K562 (cell line): ENCODE measurements at regions not wholly inside any gene's neighbourhood (a gene's known extent, or its start where the extent isn't known, plus 50 kb on each side); places are given as distances from the start of the nearest gene placed in this dataset.
A peak's percentile ranks its signal among the peaks of the same experiment; 100 is the strongest.

Experiments used
- ATAC-seq: fragments of 200-7000 bp; cut with Tn5 transposase; 3 replicates; pipeline ENCODE4 v1.9.1; 2020; ENCODE audit warnings: moderate library complexity
- BruUV-seq: library from RNA; stranded (reverse); fragments of 400-500 nt; replicated peaks from 2 replicates; lab custom pipeline; 2021; lab: Mats Ljungman, UMichigan
- CTCF ChIA-PET: fragments of 300-600 bp; formaldehyde crosslinking; extraction: SDS; loops from one replicate; lab custom pipeline; 2021; ENCODE audit warnings: low intra/inter-chr PET ratio; lab: Yijun Ruan, JAX
- POLR2A ChIA-PET: fragments of 300-600, 350-650 bp; sonication (Branson Sonifier 250); formaldehyde crosslinking; extraction: SDS; loops from one replicate; lab custom pipeline; 2021; ENCODE audit warnings: antibody characterized with exemption, inconsistent platforms; lab: Yijun Ruan, JAX
- DNase-seq, 4 experiments: peaks; one replicate each; pipeline versions ENCODE4 v3.0.0 to v3.0.0-alpha.2; 2011 to 2018; ENCODE audit warnings: low spot score in 3 of 4, mixed read lengths in 3 of 4; ENCODE audit errors: extremely low read depth in 1 of 4
- FAIRE-seq: peaks from 2 replicates; lab custom pipeline; 2011; peaks lifted over from hg19 to GRCh38; lab: Jason Lieb, UNC
- H2AFZ ChIP-seq: 2 replicates; pipeline ENCODE4 v1.6.0; 2011; ENCODE audit warnings: low read depth, low read length, control low read depth, inconsistent platforms
- H3K27ac ChIP-seq: fragments of 200-600 bp; 3 replicates; pipeline ENCODE4 v1.8.0; 2011; ENCODE audit warnings: low read depth, mild to moderate bottlenecking, control low read depth, inconsistent platforms, low read length, moderate library complexity, mixed read lengths; ENCODE audit errors: extremely low read depth
- H3K27me3 ChIP-seq, 2 experiments: fragments of 300-600 bp in 1 of 2; 2 replicates in 1 of 2; 3 replicates in 1 of 2; pipeline versions ENCODE4 v1.6.0 to v1.8.0; 2011; ENCODE audit warnings: inconsistent platforms in 2 of 2, low read length in 2 of 2, mild to moderate bottlenecking in 1 of 2, mixed read lengths in 1 of 2, moderate library complexity in 1 of 2; ENCODE audit not compliant: control insufficient read depth in 2 of 2, insufficient read depth in 2 of 2
- H3K36me3 ChIP-seq: fragments of 300-600 bp; 3 replicates; pipeline ENCODE4 v1.8.0; 2011; ENCODE audit warnings: mild to moderate bottlenecking, low read length, inconsistent platforms; ENCODE audit not compliant: control insufficient read depth, insufficient read depth
- H3K4me1 ChIP-seq, 2 experiments: fragments of 200-600 bp in 1 of 2; replicated peaks in 1 of 2; 2 replicates in 1 of 2; 3 replicates in 1 of 2; pipeline versions ENCODE4 v1.5.1 to v1.8.0; 2011; ENCODE audit warnings: inconsistent platforms in 2 of 2, low read length in 2 of 2, mild to moderate bottlenecking in 1 of 2, mixed read lengths in 1 of 2, moderate library complexity in 1 of 2; ENCODE audit not compliant: control insufficient read depth in 2 of 2, insufficient read depth in 2 of 2
- H3K4me2 ChIP-seq: 2 replicates; pipeline ENCODE4 v1.6.1; 2011; ENCODE audit warnings: low read length, control low read depth, inconsistent platforms, mixed read lengths; ENCODE audit not compliant: insufficient read depth
- H3K4me3 ChIP-seq: fragments of 200-600 bp; sonication (generic), shearing (Covaris generic); 2 replicates; pipeline ENCODE4 v1.5.1; 2016; ENCODE audit warnings: control low read depth, inconsistent platforms
- H3K79me2 ChIP-seq: fragments of 200-600 bp; 3 replicates; pipeline ENCODE4 v1.8.0; 2011; ENCODE audit warnings: low read length, inconsistent platforms; ENCODE audit not compliant: control insufficient read depth, insufficient read depth
- H3K9ac ChIP-seq, 2 experiments: 2 replicates each; pipeline versions ENCODE4 v1.6.0 to v1.6.1; 2011; ENCODE audit warnings: low read depth in 2 of 2, low read length in 2 of 2, control low read depth in 1 of 2, inconsistent platforms in 1 of 2, mild to moderate bottlenecking in 1 of 2, mixed read lengths in 1 of 2; ENCODE audit not compliant: insufficient read depth in 1 of 2
- H3K9me1 ChIP-seq: one replicate; pipeline ENCODE4 v1.6.0; 2011; ENCODE audit warnings: inconsistent platforms, mild to moderate bottlenecking, low read length, moderate library complexity; ENCODE audit not compliant: control insufficient read depth, insufficient read depth
- H3K9me3 ChIP-seq: replicated peaks from 2 replicates; pipeline ENCODE4 v1.5.1; 2011; ENCODE audit warnings: low read depth, low read length, inconsistent platforms; ENCODE audit not compliant: control insufficient read depth, insufficient read depth
- H4K20me1 ChIP-seq: replicated peaks from 2 replicates; pipeline ENCODE4 v1.6.1; 2011; ENCODE audit warnings: low read length, inconsistent platforms, mixed read lengths; ENCODE audit not compliant: control insufficient read depth, insufficient read depth
- E2F3 ChIP-seq: fragments of 250-450 bp; sonication (Bioruptor Pico); IDR thresholded peaks from 2 replicates; pipeline ENCODE4 v1.4.0; 2020; ENCODE audit warnings: mild to moderate bottlenecking
- KDM1A ChIP-seq, 2 experiments: fragments of 450-650 bp; IDR thresholded peaks; 2 replicates each; pipeline ENCODE4 v1.6.1; 2016; ENCODE audit warnings: mild to moderate bottlenecking in 2 of 2
- KLF10 ChIP-seq: fragments of 250-450 bp; sonication (Bioruptor Pico); IDR thresholded peaks from 2 replicates; pipeline ENCODE4 v1.6.1; 2021; ENCODE audit warnings: matching md5 sums
- SP1 ChIP-seq: sonication (generic); formaldehyde crosslinking; IDR thresholded peaks from 2 replicates; pipeline ENCODE4 v1.8.1; 2022; ENCODE audit warnings: mild to moderate bottlenecking, missing genetic modification reagents
- TAF9B ChIP-seq: fragments of 450-650 bp; IDR thresholded peaks from 2 replicates; pipeline ENCODE4 v1.6.1; 2018; ENCODE audit warnings: mild to moderate bottlenecking; ENCODE audit not compliant: partially characterized antibody
- WHSC1 ChIP-seq: IDR thresholded peaks from one replicate; pipeline ENCODE4 v1.6.1; 2012; ENCODE audit warnings: low read length, control low read depth, inconsistent platforms
- ZBTB8A ChIP-seq: fragments of 450-650 bp; IDR thresholded peaks from 2 replicates; pipeline ENCODE4 v1.6.1; 2018; ENCODE audit warnings: mild to moderate bottlenecking, moderate library complexity; ENCODE audit not compliant: partially characterized antibody
- ZC3H11A ChIP-seq: IDR thresholded peaks from 2 replicates; pipeline ENCODE4 v1.6.1; 2012; ENCODE audit warnings: low read depth, low read length, improper control_type of control experiment
- ZNF12 ChIP-seq: sonication (generic); formaldehyde crosslinking; IDR thresholded peaks from 2 replicates; pipeline ENCODE4 v1.4.0; 2020; ENCODE audit warnings: mild to moderate bottlenecking, missing genetic modification reagents
- ZNF23 ChIP-seq: fragments of 250-450 bp; sonication (Bioruptor Pico); IDR thresholded peaks from 2 replicates; pipeline ENCODE4 v1.4.0; 2020; ENCODE audit warnings: mild to moderate bottlenecking
- ZNF324 ChIP-seq: fragments of 250-450 bp; sonication (Bioruptor Pico); IDR thresholded peaks from 2 replicates; pipeline ENCODE4 v1.4.0; 2020; ENCODE audit warnings: mild to moderate bottlenecking
- in situ Hi-C: fragments of 300-500 bp; cut with MboI; formaldehyde crosslinking; loops from 4 replicates; pipeline ENCODE4 v1.15.0; 2018; ENCODE audit warnings: inconsistent platforms, mixed read lengths
- intact Hi-C: fragments of 100-400 bp; cut with micrococcal nuclease; formaldehyde crosslinking; loops from 2 replicates; pipeline ENCODE4 v1.14.2; 2022
- TF ChIP-seq, protein P1 (sequence below): fragments of 250-450 bp; sonication (Bioruptor Pico); IDR thresholded peaks from 2 replicates; pipeline ENCODE4 v1.4.0; 2020
- TF ChIP-seq, protein P2 (sequence below): fragments of 250-450 bp; sonication (Bioruptor Pico); IDR thresholded peaks from 2 replicates; pipeline ENCODE4 v1.4.0; 2020
- TF ChIP-seq, protein P3 (sequence below): fragments of 450-650 bp; formaldehyde crosslinking; IDR thresholded peaks from 2 replicates; pipeline ENCODE4 v1.4.0; 2022; ENCODE audit warnings: mild to moderate bottlenecking, moderate library complexity
- TF ChIP-seq, protein P4 (sequence below): fragments of 250-450 bp; sonication (Bioruptor Pico); IDR thresholded peaks from 2 replicates; pipeline ENCODE4 v1.4.0; 2020; ENCODE audit warnings: borderline replicate concordance

DNA sequence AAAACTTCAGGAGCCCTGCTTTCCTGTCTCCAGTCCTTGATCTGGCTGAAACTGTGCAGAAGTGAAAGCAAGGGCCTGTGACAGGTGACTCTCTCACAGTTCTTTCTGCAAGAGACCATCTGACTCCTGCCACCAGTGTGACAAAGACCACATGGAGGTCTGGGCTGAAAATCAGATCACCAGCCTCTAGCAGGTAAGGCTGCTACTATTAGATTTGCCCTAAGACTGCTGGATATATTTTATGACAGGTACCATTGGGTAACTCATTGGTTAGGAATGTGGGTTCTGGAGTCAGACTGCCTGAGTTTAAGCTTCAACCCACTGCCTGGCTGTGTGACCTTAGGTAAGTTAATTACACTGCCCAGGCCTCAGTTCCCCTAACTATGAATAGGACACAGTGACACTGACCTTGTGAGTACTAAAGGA lies 163.3 kb upstream of the SLC7A11 start:
- POLR2A ChIA-PET = no interaction called here
- no TSS peak for BruUV-seq
- no peak overlapping the region for H3K9ac ChIP-seq
- H3K27me3 ChIP-seq = no peaks in the 10 kb centered on the region
- in situ Hi-C loops = no loop called here
- no peaks in the 10 kb centered on the region for H3K9me3 ChIP-seq
- no peaks in the 10 kb centered on the region for H3K9me1 ChIP-seq
- CTCF ChIA-PET = no interaction called here
- DNase-seq (no peak), ATAC-seq (no peak), FAIRE-seq (no peak)
- H3K4me3 ChIP-seq = no peak overlapping the region
- no peaks in the 10 kb centered on the region for H4K20me1 ChIP-seq
- H3K4me1 ChIP-seq = 0 out of 5 replicates have a peak, but pooled peaks cover 0 to 13% of the 10 kb centered on the region in 2 experiments
- no peak overlapping the region for H3K4me2 ChIP-seq
- no peaks in the 10 kb centered on the region for H3K36me3 ChIP-seq
- intact Hi-C loops = no loop called here
- H3K27ac ChIP-seq = no peak overlapping the region
- H3K79me2 ChIP-seq = no peaks in the 10 kb centered on the region
- H2AFZ ChIP-seq = peak overlapping the region; percentile 22
- TF ChIP-seq TAF9B (no peak), E2F3 (CRISPR knock-in tag) (no peak), SP1 (CRISPR knock-in tag) (no peak), ZNF324 (CRISPR knock-in tag) (no peak), KDM1A (IDR thresholded peaks at IDR 0.05) (no peak), ZBTB8A (no peak), ZC3H11A (no peak), WHSC1 (no peak), ZNF12 (no peak), KLF10 (CRISPR knock-in tag) (no peak), ZNF23 (no peak)
- TF ChIP-seq, protein P1, sequence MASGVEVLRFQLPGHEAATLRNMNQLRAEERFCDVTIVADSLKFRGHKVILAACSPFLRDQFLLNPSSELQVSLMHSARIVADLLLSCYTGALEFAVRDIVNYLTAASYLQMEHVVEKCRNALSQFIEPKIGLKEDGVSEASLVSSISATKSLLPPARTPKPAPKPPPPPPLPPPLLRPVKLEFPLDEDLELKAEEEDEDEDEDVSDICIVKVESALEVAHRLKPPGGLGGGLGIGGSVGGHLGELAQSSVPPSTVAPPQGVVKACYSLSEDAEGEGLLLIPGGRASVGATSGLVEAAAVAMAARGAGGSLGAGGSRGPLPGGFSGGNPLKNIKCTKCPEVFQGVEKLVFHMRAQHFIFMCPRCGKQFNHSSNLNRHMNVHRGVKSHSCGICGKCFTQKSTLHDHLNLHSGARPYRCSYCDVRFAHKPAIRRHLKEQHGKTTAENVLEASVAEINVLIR = no peak
- TF ChIP-seq, protein P2, sequence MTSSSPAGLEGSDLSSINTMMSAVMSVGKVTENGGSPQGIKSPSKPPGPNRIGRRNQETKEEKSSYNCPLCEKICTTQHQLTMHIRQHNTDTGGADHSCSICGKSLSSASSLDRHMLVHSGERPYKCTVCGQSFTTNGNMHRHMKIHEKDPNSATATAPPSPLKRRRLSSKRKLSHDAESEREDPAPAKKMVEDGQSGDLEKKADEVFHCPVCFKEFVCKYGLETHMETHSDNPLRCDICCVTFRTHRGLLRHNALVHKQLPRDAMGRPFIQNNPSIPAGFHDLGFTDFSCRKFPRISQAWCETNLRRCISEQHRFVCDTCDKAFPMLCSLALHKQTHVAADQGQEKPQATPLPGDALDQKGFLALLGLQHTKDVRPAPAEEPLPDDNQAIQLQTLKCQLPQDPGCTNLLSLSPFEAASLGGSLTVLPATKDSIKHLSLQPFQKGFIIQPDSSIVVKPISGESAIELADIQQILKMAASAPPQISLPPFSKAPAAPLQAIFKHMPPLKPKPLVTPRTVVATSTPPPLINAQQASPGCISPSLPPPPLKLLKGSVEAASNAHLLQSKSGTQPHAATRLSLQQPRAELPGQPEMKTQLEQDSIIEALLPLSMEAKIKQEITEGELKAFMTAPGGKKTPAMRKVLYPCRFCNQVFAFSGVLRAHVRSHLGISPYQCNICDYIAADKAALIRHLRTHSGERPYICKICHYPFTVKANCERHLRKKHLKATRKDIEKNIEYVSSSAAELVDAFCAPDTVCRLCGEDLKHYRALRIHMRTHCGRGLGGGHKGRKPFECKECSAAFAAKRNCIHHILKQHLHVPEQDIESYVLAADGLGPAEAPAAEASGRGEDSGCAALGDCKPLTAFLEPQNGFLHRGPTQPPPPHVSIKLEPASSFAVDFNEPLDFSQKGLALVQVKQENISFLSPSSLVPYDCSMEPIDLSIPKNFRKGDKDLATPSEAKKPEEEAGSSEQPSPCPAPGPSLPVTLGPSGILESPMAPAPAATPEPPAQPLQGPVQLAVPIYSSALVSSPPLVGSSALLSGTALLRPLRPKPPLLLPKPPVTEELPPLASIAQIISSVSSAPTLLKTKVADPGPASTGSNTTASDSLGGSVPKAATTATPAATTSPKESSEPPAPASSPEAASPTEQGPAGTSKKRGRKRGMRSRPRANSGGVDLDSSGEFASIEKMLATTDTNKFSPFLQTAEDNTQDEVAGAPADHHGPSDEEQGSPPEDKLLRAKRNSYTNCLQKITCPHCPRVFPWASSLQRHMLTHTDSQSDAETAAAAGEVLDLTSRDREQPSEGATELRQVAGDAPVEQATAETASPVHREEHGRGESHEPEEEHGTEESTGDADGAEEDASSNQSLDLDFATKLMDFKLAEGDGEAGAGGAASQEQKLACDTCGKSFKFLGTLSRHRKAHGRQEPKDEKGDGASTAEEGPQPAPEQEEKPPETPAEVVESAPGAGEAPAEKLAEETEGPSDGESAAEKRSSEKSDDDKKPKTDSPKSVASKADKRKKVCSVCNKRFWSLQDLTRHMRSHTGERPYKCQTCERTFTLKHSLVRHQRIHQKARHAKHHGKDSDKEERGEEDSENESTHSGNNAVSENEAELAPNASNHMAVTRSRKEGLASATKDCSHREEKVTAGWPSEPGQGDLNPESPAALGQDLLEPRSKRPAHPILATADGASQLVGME (CRISPR knock-in tag) = no peak
- TF ChIP-seq, protein P3, sequence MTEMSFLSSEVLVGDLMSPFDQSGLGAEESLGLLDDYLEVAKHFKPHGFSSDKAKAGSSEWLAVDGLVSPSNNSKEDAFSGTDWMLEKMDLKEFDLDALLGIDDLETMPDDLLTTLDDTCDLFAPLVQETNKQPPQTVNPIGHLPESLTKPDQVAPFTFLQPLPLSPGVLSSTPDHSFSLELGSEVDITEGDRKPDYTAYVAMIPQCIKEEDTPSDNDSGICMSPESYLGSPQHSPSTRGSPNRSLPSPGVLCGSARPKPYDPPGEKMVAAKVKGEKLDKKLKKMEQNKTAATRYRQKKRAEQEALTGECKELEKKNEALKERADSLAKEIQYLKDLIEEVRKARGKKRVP = no peak
- TF ChIP-seq, protein P4, sequence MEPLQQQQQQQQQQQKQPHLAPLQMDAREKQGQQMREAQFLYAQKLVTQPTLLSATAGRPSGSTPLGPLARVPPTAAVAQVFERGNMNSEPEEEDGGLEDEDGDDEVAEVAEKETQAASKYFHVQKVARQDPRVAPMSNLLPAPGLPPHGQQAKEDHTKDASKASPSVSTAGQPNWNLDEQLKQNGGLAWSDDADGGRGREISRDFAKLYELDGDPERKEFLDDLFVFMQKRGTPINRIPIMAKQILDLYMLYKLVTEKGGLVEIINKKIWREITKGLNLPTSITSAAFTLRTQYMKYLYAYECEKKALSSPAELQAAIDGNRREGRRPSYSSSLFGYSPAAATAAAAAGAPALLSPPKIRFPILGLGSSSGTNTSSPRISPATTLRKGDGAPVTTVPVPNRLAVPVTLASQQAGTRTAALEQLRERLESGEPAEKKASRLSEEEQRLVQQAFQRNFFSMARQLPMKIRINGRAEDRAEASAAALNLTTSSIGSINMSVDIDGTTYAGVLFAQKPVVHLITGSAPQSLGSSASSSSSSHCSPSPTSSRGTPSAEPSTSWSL = no peak
